HCT116 (cell line): ENCODE measurements at regions not wholly inside any gene's neighbourhood (a gene's known extent, or its start where the extent isn't known, plus 50 kb on each side); places are given as distances from the start of the nearest gene placed in this dataset.

Experiments used
- ATAC-seq: fragments of 200-7000 bp; cut with Tn5 transposase; 2 replicates; pipeline ENCODE4 v1.9.1; 2020; ENCODE audit warnings: mild to moderate bottlenecking, moderate library complexity
- BruUV-seq: library from RNA; stranded (reverse); fragments of 400-500 nt; replicated peaks from 2 replicates; lab custom pipeline; 2021; lab: Mats Ljungman, UMichigan
- CTCF ChIA-PET: fragments of 300-600 bp; sonication (Branson Sonifier 250); formaldehyde crosslinking; loops from one replicate; lab custom pipeline; 2021; ENCODE audit warnings: antibody characterized with exemption; lab: Charles Lee
- POLR2A ChIA-PET: fragments of 300-600, 350-600 bp; sonication (Branson Sonifier 250); formaldehyde crosslinking; loops from one replicate; lab custom pipeline; 2021; ENCODE audit warnings: antibody characterized with exemption; lab: Charles Lee
- RAD21 ChIA-PET, 2 experiments: fragments of 300-600 bp; sonication (Branson Sonifier 250); formaldehyde crosslinking; loops; one replicate each; lab custom pipeline; 2023; ENCODE audit warnings: low total read pairs in 2 of 2; ENCODE audit not compliant: uncharacterized antibody in 2 of 2, unreplicated experiment in 2 of 2, low non-redundant PET in 1 of 2; lab: Charles Lee
- DNase-seq: peaks from one replicate; pipeline ENCODE4 v3.0.0-alpha.2; 2010; ENCODE audit warnings: low read depth, low spot score
- H2AFZ ChIP-seq: fragments of 200-600 bp; shearing (Covaris generic), sonication (generic); 2 replicates; pipeline ENCODE4 v1.6.1; 2017; ENCODE audit warnings: low read depth, mixed run types, mixed read lengths, antibody characterized with exemption, low read length; ENCODE audit not compliant: poor library complexity, severe bottlenecking
- H3K27ac ChIP-seq: 2 replicates; pipeline ENCODE4 v1.5.1; 2012; ENCODE audit warnings: low read depth, low read length
- H3K27me3 ChIP-seq: fragments of 200-600 bp; sonication (generic); 2 replicates; pipeline ENCODE4 v1.6.1; 2016; ENCODE audit warnings: mixed run types, low read length, mixed read lengths; ENCODE audit not compliant: insufficient read depth
- H3K36me3 ChIP-seq, 2 experiments: fragments of 200-500 bp in 1 of 2; fragments of 200-600 bp in 1 of 2; sonication (Bioruptor generic) in 1 of 2; sonication (generic) in 1 of 2; 2 replicates each; pipeline versions ENCODE4 v1.5.1 to v1.6.1; 2014 to 2016; ENCODE audit warnings: low read length in 2 of 2, inconsistent platforms in 1 of 2, mixed read lengths in 1 of 2, mixed run types in 1 of 2; ENCODE audit not compliant: insufficient read depth in 2 of 2, control insufficient read depth in 1 of 2
- H3K4me1 ChIP-seq, 2 experiments: fragments of 200-600 bp in 1 of 2; sonication (generic) in 1 of 2; 2 replicates each; pipeline versions ENCODE4 v1.5.1 to v1.6.1; 2012 to 2017; ENCODE audit warnings: low read length in 2 of 2, inconsistent platforms in 1 of 2, mild to moderate bottlenecking in 1 of 2, mixed read lengths in 1 of 2, mixed run types in 1 of 2, moderate library complexity in 1 of 2; ENCODE audit not compliant: insufficient read depth in 2 of 2, control insufficient read depth in 1 of 2
- H3K4me2 ChIP-seq: fragments of 200-600 bp; sonication (generic); 2 replicates; pipeline ENCODE4 v1.6.1; 2017; ENCODE audit warnings: mixed run types, low read length, mixed read lengths
- H3K4me3 ChIP-seq, 2 experiments: fragments of 200-600 bp in 1 of 2; sonication (generic) in 1 of 2; replicated peaks in 1 of 2; 2 replicates each; pipeline ENCODE4 v1.5.1; 2011 to 2016; ENCODE audit warnings: low read length in 2 of 2, control low read depth in 1 of 2, low read depth in 1 of 2, mild to moderate bottlenecking in 1 of 2, mixed read lengths in 1 of 2, mixed run types in 1 of 2
- H3K79me2 ChIP-seq: fragments of 200-600 bp; sonication (generic); 2 replicates; pipeline ENCODE4 v1.6.1; 2017; ENCODE audit warnings: mild to moderate bottlenecking, mixed run types, low read length, moderate library complexity, mixed read lengths; ENCODE audit not compliant: insufficient read depth
- H3K9ac ChIP-seq: fragments of 200-600 bp; sonication (generic); 2 replicates; pipeline ENCODE4 v1.6.1; 2016; ENCODE audit warnings: low read length, mixed read lengths
- H3K9me2 ChIP-seq: fragments of 200-600 bp; sonication (generic), shearing (Covaris generic); 2 replicates; pipeline ENCODE4 v1.6.1; 2017; ENCODE audit warnings: mixed run types, mild to moderate bottlenecking, moderate library complexity; ENCODE audit not compliant: insufficient read depth
- H3K9me3 ChIP-seq, 2 experiments: fragments of 200-500 bp in 1 of 2; fragments of 200-600 bp in 1 of 2; sonication (Bioruptor generic) in 1 of 2; sonication (generic) in 1 of 2; 2 replicates each; pipeline ENCODE4 v1.6.1; 2014 to 2017; ENCODE audit warnings: low read length in 2 of 2, mixed read lengths in 2 of 2, inconsistent platforms in 1 of 2, low read depth in 1 of 2, mild to moderate bottlenecking in 1 of 2, mixed run types in 1 of 2, moderate library complexity in 1 of 2; ENCODE audit not compliant: control insufficient read depth in 1 of 2, insufficient read depth in 1 of 2
- H4K20me1 ChIP-seq: fragments of 200-600 bp; sonication (generic), shearing (Covaris generic); 2 replicates; pipeline ENCODE4 v1.6.1; 2017; ENCODE audit warnings: mixed run types, mild to moderate bottlenecking, moderate library complexity; ENCODE audit not compliant: insufficient read depth
- CBX3 ChIP-seq: IDR thresholded peaks from 2 replicates; pipeline ENCODE4 v1.6.1; 2012; ENCODE audit warnings: low read depth
- CTCF ChIP-seq, 3 experiments: fragments of 200-600 bp in 1 of 3; sonication (generic) in 1 of 3; IDR thresholded peaks in 2 of 3; conservative IDR thresholded peaks in 1 of 3; 2 replicates each; pipeline ENCODE4 v1.5.1; 2012 to 2017; ENCODE audit warnings: low read depth in 2 of 3, low read length in 2 of 3, antibody characterized with exemption in 1 of 3, borderline replicate concordance in 1 of 3, control low read depth in 1 of 3, mild to moderate bottlenecking in 1 of 3, mixed read lengths in 1 of 3, mixed run types in 1 of 3, moderate library complexity in 1 of 3; ENCODE audit not compliant: insufficient read depth in 1 of 3
- EGR1 ChIP-seq: IDR thresholded peaks from 2 replicates; pipeline ENCODE4 v1.6.1; 2012; ENCODE audit warnings: low read depth
- EZH2phosphoT487 ChIP-seq: fragments of 200-600 bp; IDR thresholded peaks from 2 replicates; pipeline ENCODE4 v1.6.1; 2018; ENCODE audit warnings: antibody characterized with exemption, borderline replicate concordance
- FOSL1 ChIP-seq: IDR thresholded peaks from 2 replicates; pipeline ENCODE4 v1.6.1; 2012; ENCODE audit warnings: low read depth
- JUND ChIP-seq: IDR thresholded peaks from 2 replicates; pipeline ENCODE4 v1.6.1; 2012
- POLR2A ChIP-seq: IDR thresholded peaks from 2 replicates; pipeline ENCODE4 v1.7.0; 2011; ENCODE audit warnings: borderline replicate concordance; ENCODE audit not compliant: insufficient read depth, insufficient read length; ENCODE audit errors: extremely low read depth
- POLR2AphosphoS5 ChIP-seq: IDR thresholded peaks from 2 replicates; pipeline ENCODE4 v1.6.1; 2011; ENCODE audit warnings: mild to moderate bottlenecking, low read depth, low read length, moderate library complexity
- RAD21 ChIP-seq: IDR thresholded peaks from 2 replicates; pipeline ENCODE4 v1.6.1; 2012; ENCODE audit warnings: low read depth, mild to moderate bottlenecking
- REST ChIP-seq: IDR thresholded peaks from 2 replicates; pipeline ENCODE4 v1.6.1; 2012; ENCODE audit warnings: low read depth
- SIN3A ChIP-seq: IDR thresholded peaks from 2 replicates; pipeline ENCODE4 v1.6.1; 2012; ENCODE audit warnings: low read depth
- SRF ChIP-seq: IDR thresholded peaks from 2 replicates; pipeline ENCODE4 v1.6.1; 2012; ENCODE audit warnings: low read depth
- TCF7L2 ChIP-seq: IDR thresholded peaks from 2 replicates; pipeline ENCODE4 v1.7.0; 2011; ENCODE audit warnings: borderline replicate concordance, inconsistent platforms; ENCODE audit not compliant: insufficient read depth, insufficient read length; ENCODE audit errors: extremely low read depth
- ZNF274 ChIP-seq: fragments of 200-500 bp; sonication (Bioruptor generic); IDR thresholded peaks from 2 replicates; pipeline ENCODE4 v1.6.1; 2014; ENCODE audit warnings: mild to moderate bottlenecking, low read depth, low read length, inconsistent platforms
- intact Hi-C: fragments of 100-400 bp; cut with micrococcal nuclease; formaldehyde crosslinking; loops from 2 replicates; pipeline ENCODE4 v1.10.0; 2022
- TF ChIP-seq, protein P1 (sequence below): IDR thresholded peaks from 2 replicates; pipeline ENCODE4 v1.6.1; 2012

- no peaks in the 10 kb centered on the region for H3K9me2 ChIP-seq
- H3K9me3 ChIP-seq, result no peaks in the 10 kb centered on the region
- no peaks in the 10 kb centered on the region for H3K36me3 ChIP-seq
- no peak overlapping the region for H3K9ac ChIP-seq
- H2AFZ ChIP-seq, result peak overlapping the region; percentile 47
- CTCF ChIA-PET, result no interaction called here
- H3K4me3 ChIP-seq, result no peak overlapping the region
- no peaks in the 10 kb centered on the region for H4K20me1 ChIP-seq
- no peaks in the 10 kb centered on the region for H3K79me2 ChIP-seq
- H3K27ac ChIP-seq, result no peak overlapping the region
- POLR2A ChIA-PET, result no interaction called here
- ATAC-seq (no peak), DNase-seq (no peak)
- no peak overlapping the region for H3K4me2 ChIP-seq
- no TSS peak for BruUV-seq
- RAD21 ChIA-PET, result no interaction called here
- intact Hi-C loops, result no loop called here
- H3K4me1 ChIP-seq, result no peaks in the 10 kb centered on the region; a peak in 1 of 4 replicates
- TF ChIP-seq JUND, result no peak
- TF ChIP-seq, protein P1, sequence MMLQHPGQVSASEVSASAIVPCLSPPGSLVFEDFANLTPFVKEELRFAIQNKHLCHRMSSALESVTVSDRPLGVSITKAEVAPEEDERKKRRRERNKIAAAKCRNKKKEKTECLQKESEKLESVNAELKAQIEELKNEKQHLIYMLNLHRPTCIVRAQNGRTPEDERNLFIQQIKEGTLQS, result no peak
- no peak for TF ChIP-seq POLR2A
- TF ChIP-seq EGR1, result no peak
- no peaks in the 10 kb centered on the region for H3K27me3 ChIP-seq
Observed at GRCh38 chr2:62604336-62604735, 98.3 kb upstream of the TMEM17 start.

DNA sequence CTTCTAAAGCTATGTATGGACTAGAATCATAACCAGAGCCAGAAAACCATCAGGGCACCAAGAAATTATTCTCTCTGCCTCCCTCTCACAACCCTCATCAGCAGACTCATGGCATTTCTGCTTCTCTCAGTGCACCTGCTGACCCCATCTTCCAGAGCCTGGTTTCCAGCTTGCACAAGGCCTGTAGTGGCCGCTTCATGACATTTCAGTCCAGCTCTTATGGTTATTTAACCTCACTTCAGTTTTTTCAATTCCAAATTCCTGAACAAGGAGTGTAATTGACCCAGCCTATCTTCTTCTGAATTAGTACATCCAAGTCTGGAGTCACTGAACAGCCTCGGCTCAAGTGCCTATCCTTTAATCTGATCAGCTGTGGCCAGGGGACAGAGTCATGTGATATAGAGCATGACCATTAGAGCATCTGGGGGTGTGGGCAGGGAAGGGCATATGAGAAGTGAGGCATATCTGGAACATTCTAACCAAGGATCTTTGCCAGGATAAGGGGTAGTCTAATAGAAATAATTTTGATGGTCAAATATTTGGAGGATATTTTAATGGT is 97.2 kb upstream of the TMEM17 start:
- Histone ChIP-seq H3K4me2 (no peak overlapping the region), H3K27me3 (no peaks in the 10 kb centered on the region), H3K4me3 (no peak overlapping the region), H3K9me2 (no peaks in the 10 kb centered on the region), H3K9me3 (no peaks in the 10 kb centered on the region), H3K36me3 (no peaks in the 10 kb centered on the region), H3K27ac (no peak overlapping the region), H2AFZ (no peak overlapping the region), H3K79me2 (no peaks in the 10 kb centered on the region), H3K9ac (no peak overlapping the region), H3K4me1 (no peaks in the 10 kb centered on the region; a peak in 1 of 4 replicates), H4K20me1 (no peaks in the 10 kb centered on the region)
- intact Hi-C loops, result no loop called here
- DNase-seq (no peak), ATAC-seq (no peak)
- BruUV-seq, result no TSS peak
- POLR2A ChIA-PET, result no interaction called here
- CTCF ChIA-PET, result no interaction called here
- RAD21 ChIA-PET, result no interaction called here
- TF ChIP-seq POLR2AphosphoS5 (no peak), REST (no peak), EGR1 (no peak), ZNF274 (no peak), SIN3A (no peak), FOSL1 (no peak), SRF (no peak), CBX3 (no peak), CTCF (IDR thresholded peaks at IDR 0.05 in 2 of 3, conservative IDR thresholded peaks at IDR 0.05 in 1 of 3; ENCODE audit: borderline replicate concordance in 1 of 3, insufficient read depth in 1 of 3, low read depth in 2 of 3, low read length in 2 of 3) (no peak), JUND (no peak), TCF7L2 (no peak), EZH2phosphoT487 (no peak), RAD21 (no peak)
- TF ChIP-seq, protein P1, result no peak
